Stimulated activated memory B cell treated with anti-CD40 and anti-IgM and Interleukin-4, amounts not matched to agents 10 μg/mL and 1 μg/mL and 100 μg/mL, for 72 hours (primary cell): ENCODE measurements at regions not wholly inside any gene's neighbourhood (a gene's known extent, or its start where the extent isn't known, plus 50 kb on each side); places are given as distances from the start of the nearest gene placed in this dataset.
A peak's percentile ranks its signal among the peaks of the same experiment; 100 is the strongest.

ENCODE experiments used
- ATAC-seq: fragments of 150-1000 bp; cut with Tn5 transposase; 2 replicates; pipeline ENCODE4 v1.10.0; 2021
- H3K27ac Mint-ChIP-seq: one replicate; pipeline ENCODE4 v1.8.0; 2022; ENCODE audit warnings: mild to moderate bottlenecking, mixed read lengths
- H3K27me3 Mint-ChIP-seq: one replicate; pipeline ENCODE4 v1.8.0; 2022; ENCODE audit warnings: mixed read lengths
- H3K36me3 Mint-ChIP-seq: one replicate; pipeline ENCODE4 v1.8.0; 2022; ENCODE audit warnings: mixed read lengths
- H3K4me1 Mint-ChIP-seq: one replicate; pipeline ENCODE4 v1.8.0; 2022; ENCODE audit warnings: mixed read lengths
- H3K4me3 Mint-ChIP-seq: one replicate; pipeline ENCODE4 v1.8.0; 2022; ENCODE audit warnings: mild to moderate bottlenecking, moderate library complexity, mixed read lengths
- H3K9me3 Mint-ChIP-seq: one replicate; pipeline ENCODE4 v1.8.0; 2022; ENCODE audit warnings: mixed read lengths

- no peaks in the 10 kb centered on the region for H3K36me3 Mint-ChIP-seq
- no peaks in the 10 kb centered on the region for H3K9me3 Mint-ChIP-seq
- H3K4me3 Mint-ChIP-seq, result no peak overlapping the region
- no peak for ATAC-seq
- no peak overlapping the region for H3K27ac Mint-ChIP-seq
- peaks cover 5% of the 10 kb centered on the region for H3K4me1 Mint-ChIP-seq
- H3K27me3 Mint-ChIP-seq, result peaks cover 24% of the 10 kb centered on the region
Measured at GRCh38 chr14:34228650-34228976, 233.4 kb downstream of the SPTSSA start.

GRCh38 chr14:34227834-34228649 is 234.0 kb downstream of the SPTSSA start:
- ATAC-seq, result peak; percentile 73
- H3K27ac Mint-ChIP-seq, result no peak overlapping the region
- H3K9me3 Mint-ChIP-seq, result no peaks in the 10 kb centered on the region
- H3K36me3 Mint-ChIP-seq, result no peaks in the 10 kb centered on the region
- peaks cover 5% of the 10 kb centered on the region for H3K4me1 Mint-ChIP-seq
- peaks cover 24% of the 10 kb centered on the region for H3K27me3 Mint-ChIP-seq
- H3K4me3 Mint-ChIP-seq, result no peak overlapping the region

- no peak for ATAC-seq
- no peaks in the 10 kb centered on the region for H3K36me3 Mint-ChIP-seq
- peaks cover 5% of the 10 kb centered on the region for H3K4me1 Mint-ChIP-seq
- no peaks in the 10 kb centered on the region for H3K9me3 Mint-ChIP-seq
- H3K4me3 Mint-ChIP-seq, result no peak overlapping the region
- no peak overlapping the region for H3K27ac Mint-ChIP-seq
- H3K27me3 Mint-ChIP-seq, result peaks cover 12% of the 10 kb centered on the region
Measured at GRCh38 chr14:34224221-34224620, 237.8 kb downstream of the SPTSSA start.

GRCh38 chr14:34223373-34224148 is 238.5 kb downstream of the SPTSSA start:
- no peak overlapping the region for H3K27ac Mint-ChIP-seq
- peaks cover 5% of the 10 kb centered on the region for H3K4me1 Mint-ChIP-seq
- no peaks in the 10 kb centered on the region for H3K9me3 Mint-ChIP-seq
- ATAC-seq, result no peak
- H3K27me3 Mint-ChIP-seq, result peaks cover 12% of the 10 kb centered on the region
- H3K4me3 Mint-ChIP-seq, result no peak overlapping the region
- no peaks in the 10 kb centered on the region for H3K36me3 Mint-ChIP-seq

GRCh38 chr14:34222867-34223266 is 239.2 kb downstream of the SPTSSA start:
- no peak overlapping the region for H3K4me3 Mint-ChIP-seq
- H3K4me1 Mint-ChIP-seq, result peaks cover 3% of the 10 kb centered on the region
- H3K27me3 Mint-ChIP-seq, result peaks cover 7% of the 10 kb centered on the region
- H3K36me3 Mint-ChIP-seq, result no peaks in the 10 kb centered on the region
- H3K27ac Mint-ChIP-seq, result no peak overlapping the region
- ATAC-seq, result no peak
- no peaks in the 10 kb centered on the region for H3K9me3 Mint-ChIP-seq

- Mint-ChIP-seq H3K9me3 (no peaks in the 10 kb centered on the region), H3K27me3 (no peaks in the 10 kb centered on the region), H3K4me3 (no peak overlapping the region), H3K4me1 (no peaks in the 10 kb centered on the region), H3K27ac (no peak overlapping the region), H3K36me3 (no peaks in the 10 kb centered on the region)
- ATAC-seq, result no peak
Measured at GRCh38 chr14:34222122-34222521, 239.9 kb downstream of the SPTSSA start.

GRCh38 chr14:34220921-34221320 is 241.1 kb downstream of the SPTSSA start:
- Mint-ChIP-seq H3K4me1 (no peaks in the 10 kb centered on the region), H3K9me3 (no peaks in the 10 kb centered on the region), H3K27me3 (no peaks in the 10 kb centered on the region), H3K4me3 (no peak overlapping the region), H3K27ac (no peak overlapping the region), H3K36me3 (no peaks in the 10 kb centered on the region)
- ATAC-seq, result no peak

GRCh38 chr14:34220378-34220706 is 241.7 kb downstream of the SPTSSA start:
- Mint-ChIP-seq H3K27ac (no peak overlapping the region), H3K27me3 (no peaks in the 10 kb centered on the region), H3K4me1 (no peaks in the 10 kb centered on the region)

DNA sequence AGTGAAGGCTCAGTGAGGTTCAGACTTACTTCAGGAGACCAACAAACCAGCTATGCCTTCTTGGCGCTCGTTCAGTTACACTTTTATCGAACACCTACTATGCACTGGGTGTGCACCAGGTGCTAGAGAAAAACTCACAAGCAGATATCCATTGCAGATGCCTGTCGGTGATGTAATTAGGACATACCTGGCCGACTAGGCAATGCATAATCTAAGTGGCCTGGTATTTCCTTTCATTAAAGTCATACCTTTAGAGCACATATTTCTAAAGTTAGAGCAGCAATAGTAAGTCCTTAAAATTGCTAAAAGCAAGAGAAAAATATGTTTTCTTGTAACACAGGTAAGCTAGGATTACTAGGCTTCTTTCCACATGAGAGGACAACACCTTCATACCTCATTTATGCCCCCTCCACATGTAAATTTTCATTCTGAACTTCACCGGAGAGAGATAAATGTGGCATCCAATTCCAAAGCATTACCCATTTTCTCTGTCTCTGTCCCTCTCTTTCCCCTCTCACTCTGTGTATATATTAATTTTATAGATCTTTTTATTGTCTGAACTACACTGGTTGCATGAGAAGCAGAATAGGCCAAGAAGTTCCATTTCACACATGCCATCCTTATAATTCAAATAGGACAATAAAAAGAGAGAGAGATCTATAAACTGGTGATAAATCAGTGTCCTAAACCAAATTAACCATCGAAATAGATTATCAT is 242.2 kb downstream of the SPTSSA start:
- Mint-ChIP-seq H3K36me3 (no peaks in the 10 kb centered on the region), H3K27ac (no peak overlapping the region), H3K9me3 (no peaks in the 10 kb centered on the region), H3K4me3 (no peak overlapping the region), H3K4me1 (no peaks in the 10 kb centered on the region), H3K27me3 (no peaks in the 10 kb centered on the region)
- no peak for ATAC-seq

More at GRCh38 chr14:34220378-34220706, 241.7 kb downstream of the SPTSSA start:
- Mint-ChIP-seq H3K36me3 (no peaks in the 10 kb centered on the region), H3K4me3 (no peak overlapping the region), H3K9me3 (no peaks in the 10 kb centered on the region)
- ATAC-seq, result no peak

GRCh38 chr14:34218881-34219280 is 243.2 kb downstream of the SPTSSA start:
- H3K4me3 Mint-ChIP-seq, result no peak overlapping the region
- H3K4me1 Mint-ChIP-seq, result no peaks in the 10 kb centered on the region
- H3K27me3 Mint-ChIP-seq, result no peaks in the 10 kb centered on the region
- no peaks in the 10 kb centered on the region for H3K36me3 Mint-ChIP-seq
- no peaks in the 10 kb centered on the region for H3K9me3 Mint-ChIP-seq
- no peak for ATAC-seq
- no peak overlapping the region for H3K27ac Mint-ChIP-seq

GRCh38 chr14:34214961-34215360 is 247.1 kb downstream of the SPTSSA start:
- H3K27ac Mint-ChIP-seq, result no peak overlapping the region
- ATAC-seq, result no peak
- no peaks in the 10 kb centered on the region for H3K27me3 Mint-ChIP-seq
- no peaks in the 10 kb centered on the region for H3K36me3 Mint-ChIP-seq
- no peaks in the 10 kb centered on the region for H3K4me1 Mint-ChIP-seq
- H3K4me3 Mint-ChIP-seq, result no peak overlapping the region
- no peaks in the 10 kb centered on the region for H3K9me3 Mint-ChIP-seq

- H3K27ac Mint-ChIP-seq, result no peak overlapping the region
- H3K9me3 Mint-ChIP-seq, result no peaks in the 10 kb centered on the region
- no peak overlapping the region for H3K4me3 Mint-ChIP-seq
Measured at GRCh38 chr14:34213332-34213731, 248.7 kb downstream of the SPTSSA start.

DNA sequence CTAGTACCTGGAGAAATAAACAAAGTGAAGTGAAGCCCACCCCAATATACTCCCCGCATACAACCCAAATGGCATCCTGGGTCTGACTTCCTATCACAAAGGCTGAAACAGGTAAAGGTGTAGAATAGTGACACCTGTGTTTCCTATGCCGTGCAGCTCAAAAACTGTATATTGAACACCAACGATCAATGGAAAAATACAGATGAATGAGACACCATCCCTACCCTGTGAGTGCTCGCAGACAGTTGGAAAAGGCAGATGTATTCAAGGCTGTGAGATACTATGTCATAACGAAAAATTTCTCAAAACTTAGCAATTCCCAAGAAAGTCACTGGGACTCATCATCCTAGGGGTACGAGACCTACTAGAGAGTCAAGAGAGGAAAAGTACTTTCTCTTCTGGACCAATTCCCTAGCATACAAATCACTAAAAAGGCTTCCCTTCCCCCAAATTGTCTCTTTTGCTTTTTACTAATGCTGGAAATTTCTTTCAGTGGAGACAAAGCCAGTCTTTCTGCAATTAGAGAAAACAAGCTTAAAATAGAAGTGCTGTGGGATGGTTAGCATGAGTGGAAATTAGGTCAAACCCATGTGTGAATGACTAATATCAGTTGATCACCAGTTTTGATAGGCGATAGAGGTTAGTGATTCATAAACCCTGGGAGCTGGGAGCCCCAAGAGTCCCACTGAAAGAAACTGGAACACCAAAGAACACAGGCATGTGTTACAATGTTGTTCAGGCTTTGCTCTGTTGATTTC is 249.7 kb downstream of the SPTSSA start:
- Mint-ChIP-seq H3K9me3 (no peaks in the 10 kb centered on the region), H3K4me1 (no peaks in the 10 kb centered on the region), H3K27me3 (no peaks in the 10 kb centered on the region), H3K36me3 (no peaks in the 10 kb centered on the region), H3K27ac (no peak overlapping the region), H3K4me3 (no peak overlapping the region)
- no peak for ATAC-seq

More at GRCh38 chr14:34213332-34213731, 248.7 kb downstream of the SPTSSA start:
- no peaks in the 10 kb centered on the region for H3K27me3 Mint-ChIP-seq
- H3K36me3 Mint-ChIP-seq, result no peaks in the 10 kb centered on the region
- no peaks in the 10 kb centered on the region for H3K4me1 Mint-ChIP-seq
- no peak for ATAC-seq

GRCh38 chr14:34211732-34212131 is 250.3 kb downstream of the SPTSSA start:
- Mint-ChIP-seq H3K27ac (no peak overlapping the region), H3K36me3 (no peaks in the 10 kb centered on the region), H3K27me3 (no peaks in the 10 kb centered on the region), H3K4me3 (no peak overlapping the region), H3K4me1 (no peaks in the 10 kb centered on the region), H3K9me3 (no peaks in the 10 kb centered on the region)
- ATAC-seq, result peak; percentile 9

GRCh38 chr14:34208532-34208931 is 253.5 kb downstream of the SPTSSA start:
- ATAC-seq, result no peak
- H3K4me3 Mint-ChIP-seq, result no peak overlapping the region
- no peaks in the 10 kb centered on the region for H3K4me1 Mint-ChIP-seq
- no peaks in the 10 kb centered on the region for H3K27me3 Mint-ChIP-seq
- H3K36me3 Mint-ChIP-seq, result no peaks in the 10 kb centered on the region
- peaks cover 13% of the 10 kb centered on the region for H3K9me3 Mint-ChIP-seq
- H3K27ac Mint-ChIP-seq, result no peak overlapping the region
